Iris pigment epithelial cell (primary cell): ENCODE measurements at regions not wholly inside any gene's neighbourhood (a gene's known extent, or its start where the extent isn't known, plus 50 kb on each side); places are given as distances from the start of the nearest gene placed in this dataset.

ENCODE experiments used
- DNase-seq: peaks from one replicate; pipeline ENCODE4 v3.0.0-alpha.2; 2011; ENCODE audit warnings: low read depth

DNA sequence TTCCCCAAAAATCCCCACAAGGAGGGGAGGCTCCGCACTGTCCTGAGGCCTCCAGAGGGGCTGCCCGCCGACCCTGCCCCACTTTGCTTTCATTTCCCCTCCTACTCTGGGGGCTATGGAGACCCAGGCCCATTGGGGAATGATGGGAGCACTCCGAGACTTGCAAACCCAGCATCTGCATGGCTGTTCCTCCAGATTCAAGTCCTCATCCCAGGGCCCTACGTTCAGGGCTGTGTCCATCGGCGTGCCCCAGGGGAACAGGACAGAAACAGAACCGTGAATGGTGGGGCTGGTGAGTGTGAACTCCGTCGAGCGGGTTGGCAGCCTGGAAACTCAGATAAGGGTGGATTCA lies 116.1 kb upstream of the HDAC4 start:
- no peak for DNase-seq

GRCh38 chr2:239516286-239516953 lies 115.6 kb upstream of the HDAC4 start:
- DNase-seq = no peak

GRCh38 chr2:239514754-239515530 lies 114.1 kb upstream of the HDAC4 start:
- no peak for DNase-seq

- no peak for DNase-seq
These were observed 111.2 kb upstream of the HDAC4 start for GRCh38 chr2:239512054-239512453.

GRCh38 chr2:239509373-239510143 lies 108.7 kb upstream of the HDAC4 start:
- DNase-seq = no peak

GRCh38 chr2:239508261-239508660 lies 107.4 kb upstream of the HDAC4 start:
- DNase-seq = no peak

DNA sequence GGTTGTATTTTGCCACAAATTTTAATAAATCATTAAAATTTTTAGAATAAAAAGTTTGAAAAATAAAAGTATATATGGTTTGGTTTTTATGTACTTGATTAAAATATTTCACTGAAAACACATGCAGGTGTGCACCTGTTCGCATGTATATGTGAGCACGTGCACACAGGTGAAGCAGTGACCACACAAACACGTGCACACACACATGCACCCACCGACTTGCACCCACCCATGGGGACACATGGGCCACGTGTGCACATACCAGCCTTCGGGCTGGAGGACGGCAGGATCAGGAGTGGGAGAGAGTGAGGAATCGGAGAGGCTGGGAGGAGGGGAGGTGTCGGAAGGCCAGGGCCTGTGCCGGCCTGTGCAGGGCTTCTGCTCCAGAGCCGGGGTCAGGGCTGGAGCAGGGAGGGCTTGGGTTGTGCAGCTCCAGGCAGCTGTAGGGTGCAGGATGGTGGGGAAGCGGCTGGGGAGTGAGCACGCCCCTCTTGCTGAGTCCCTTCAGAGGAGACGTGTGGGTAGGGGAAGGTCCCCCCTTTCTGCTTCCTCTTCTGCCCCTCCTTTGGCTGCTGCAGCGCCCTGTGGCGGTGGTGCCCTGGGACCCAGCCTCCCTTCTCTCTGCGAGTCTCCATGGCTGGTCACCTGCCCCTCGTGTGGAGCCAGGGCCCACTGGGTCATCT lies 106.9 kb upstream of the HDAC4 start:
- DNase-seq = no peak

GRCh38 chr2:239506961-239507360 lies 106.1 kb upstream of the HDAC4 start:
- DNase-seq = no peak

GRCh38 chr2:239506101-239506857 lies 105.5 kb upstream of the HDAC4 start:
- no peak for DNase-seq

GRCh38 chr2:239504643-239505235 lies 103.9 kb upstream of the HDAC4 start:
- no peak for DNase-seq

DNA sequence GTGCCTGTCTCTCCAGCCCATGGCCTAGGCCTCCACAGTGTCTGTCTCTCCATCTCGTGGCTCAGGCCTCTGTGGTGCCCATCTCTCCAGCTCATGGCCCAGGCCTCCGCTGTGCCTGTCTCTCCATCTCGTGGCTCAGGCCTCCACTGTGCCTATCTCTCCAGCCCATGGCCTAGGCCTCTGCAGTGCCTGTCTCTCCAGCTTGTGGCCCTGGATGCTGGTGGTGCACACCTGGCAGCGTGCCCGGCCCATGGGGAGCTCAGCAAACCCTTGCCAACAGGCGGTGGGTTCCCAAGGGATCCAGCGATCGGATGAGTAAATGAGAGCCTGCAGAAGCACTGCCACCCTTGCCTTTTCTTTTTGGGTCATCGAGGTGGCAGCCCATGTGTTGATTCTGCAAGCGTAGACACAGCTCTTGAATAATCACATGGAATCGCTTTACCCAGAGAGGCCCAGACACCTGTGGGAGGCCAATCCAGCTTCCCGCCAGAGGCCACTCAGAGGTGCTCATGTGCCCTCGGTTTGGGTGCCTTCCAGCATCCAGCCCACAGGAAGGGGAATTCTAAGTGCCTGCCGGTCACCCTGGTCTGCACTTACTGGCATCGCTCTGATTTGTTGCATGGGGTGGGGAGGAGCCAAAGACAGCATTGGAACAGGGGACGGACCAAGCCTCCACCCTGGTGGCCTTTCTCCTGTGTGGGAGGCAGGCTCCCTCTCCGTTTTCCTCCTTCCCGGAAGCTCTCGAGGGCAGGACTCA lies 101.8 kb upstream of the HDAC4 start:
- DNase-seq = no peak

GRCh38 chr2:239500574-239501550 lies 100.0 kb upstream of the HDAC4 start:
- DNase-seq = no peak

- no peak for DNase-seq
These were observed 99.1 kb upstream of the HDAC4 start for GRCh38 chr2:239499726-239500573.

GRCh38 chr2:239498981-239499634 lies 98.3 kb upstream of the HDAC4 start:
- no peak for DNase-seq

GRCh38 chr2:239498576-239498975 lies 97.8 kb upstream of the HDAC4 start:
- DNase-seq = no peak

GRCh38 chr2:239496700-239497099 lies 95.9 kb upstream of the HDAC4 start:
- DNase-seq = no peak

- DNase-seq = no peak
These were observed 95.0 kb upstream of the HDAC4 start for GRCh38 chr2:239495791-239496233.

- no peak for DNase-seq
These were observed 94.4 kb upstream of the HDAC4 start for GRCh38 chr2:239495175-239495574.
